Dedifferentiated amniotic fluid mesenchymal stem cell (primary cell): ENCODE measurements at regions not wholly inside any gene's neighbourhood (a gene's known extent, or its start where the extent isn't known, plus 50 kb on each side); places are given as distances from the start of the nearest gene placed in this dataset.

ENCODE experiments used
- DNase-seq: peaks from one replicate; pipeline ENCODE4 v3.0.0-alpha.2; 2016; ENCODE audit errors: extremely low spot score

DNA sequence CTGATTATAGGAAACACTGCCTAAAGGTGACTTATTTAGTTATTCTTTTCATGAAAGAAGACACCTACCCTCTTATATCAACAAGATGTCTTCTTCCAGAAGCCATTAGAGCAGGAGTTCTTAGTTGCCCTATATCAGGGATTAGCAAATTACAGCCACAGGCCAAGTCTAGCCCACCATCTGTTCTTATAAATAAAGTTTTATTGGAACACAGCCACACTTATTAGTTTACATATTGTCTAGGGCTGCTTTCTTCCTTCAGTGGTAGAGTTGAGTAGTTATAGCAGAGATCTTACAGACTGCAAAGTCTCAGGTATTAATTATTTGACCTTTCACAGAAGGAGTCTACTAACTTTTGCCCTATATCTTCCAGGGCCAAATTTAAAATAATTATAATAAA is 157.2 kb upstream of the NOCT start:
- DNase-seq, result no peak

DNA sequence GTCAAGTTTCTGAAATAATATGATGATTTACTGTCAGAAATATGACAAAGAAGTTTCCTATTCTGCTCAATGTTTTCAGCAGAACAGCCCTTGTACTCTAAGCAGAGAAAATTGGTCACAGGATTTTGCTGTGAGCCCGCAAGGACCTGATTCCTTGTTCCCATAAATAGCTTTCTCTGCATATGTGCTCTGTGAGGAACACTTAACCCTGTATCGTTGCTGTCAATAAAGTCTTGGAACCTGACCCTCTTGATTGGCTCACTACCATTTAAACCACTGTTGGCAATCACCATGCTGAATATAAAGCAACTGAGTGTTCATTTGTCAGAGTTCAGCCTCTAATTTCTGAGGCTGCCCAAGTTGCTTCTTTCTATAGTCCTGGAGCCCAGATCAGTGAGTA is 158.2 kb upstream of the NOCT start:
- DNase-seq, result no peak

DNA sequence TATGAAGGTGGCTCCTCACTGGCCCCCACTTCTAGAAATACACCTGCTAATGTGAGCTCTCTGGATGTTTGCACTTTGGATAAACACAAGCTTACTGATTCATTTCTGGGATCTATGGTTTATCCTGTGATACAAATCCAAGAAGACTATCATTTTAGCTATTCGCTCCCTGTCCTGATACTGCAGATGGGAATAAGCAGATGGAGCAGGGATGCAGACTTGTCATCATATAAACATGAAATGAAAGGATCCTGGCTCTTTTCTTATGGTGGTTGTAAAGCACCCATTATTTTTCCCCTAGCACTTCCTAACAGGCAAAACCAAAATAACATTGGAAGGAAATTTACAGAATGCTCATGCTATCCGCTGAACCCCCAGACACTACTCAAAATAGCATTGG is 162.9 kb upstream of the NOCT start:
- DNase-seq, result no peak

DNA sequence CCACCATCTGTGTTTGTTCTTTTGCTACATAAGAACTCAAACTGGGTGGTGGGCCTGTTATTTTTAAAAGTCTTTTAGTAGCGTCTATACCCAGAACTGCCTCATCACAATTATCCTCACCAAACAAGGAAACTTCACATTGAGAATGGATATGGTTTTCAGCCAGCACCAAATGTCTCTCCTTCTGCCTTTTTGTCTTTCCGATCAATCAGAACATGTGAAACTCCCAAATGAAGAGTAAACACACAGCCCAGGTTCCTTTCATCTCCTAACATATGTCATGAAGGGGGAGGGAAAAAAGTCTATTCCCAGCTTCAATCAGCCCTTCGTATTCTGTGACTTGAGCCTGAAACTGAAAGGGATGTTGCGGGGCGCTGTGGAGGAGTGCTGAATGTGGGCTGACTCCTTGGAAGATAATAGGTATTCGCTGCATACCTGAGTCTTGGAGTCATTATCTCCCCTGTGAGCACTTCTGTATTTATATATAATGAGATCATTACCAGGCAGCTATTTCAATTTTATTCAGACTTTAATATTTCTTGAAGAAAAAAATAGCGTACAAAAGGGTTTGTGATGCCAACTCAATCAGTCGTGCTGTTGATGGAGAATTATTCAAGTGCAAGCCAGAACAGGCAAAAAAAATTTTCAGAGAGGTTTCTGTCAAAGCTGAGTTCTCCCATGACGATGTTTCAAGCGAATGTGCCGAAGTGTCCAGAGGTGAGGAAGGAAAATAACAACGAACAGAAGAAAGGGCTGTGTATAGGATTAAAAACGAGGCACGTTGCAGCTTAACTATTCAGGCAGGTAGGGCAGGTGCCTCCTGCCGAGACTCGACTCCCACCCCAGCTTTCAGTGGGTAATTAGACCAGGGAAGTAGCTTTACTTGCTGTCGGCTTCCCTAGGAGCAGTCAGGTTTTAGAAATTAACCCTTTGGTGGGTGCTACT is 163.9 kb upstream of the NOCT start:
- no peak for DNase-seq

DNA sequence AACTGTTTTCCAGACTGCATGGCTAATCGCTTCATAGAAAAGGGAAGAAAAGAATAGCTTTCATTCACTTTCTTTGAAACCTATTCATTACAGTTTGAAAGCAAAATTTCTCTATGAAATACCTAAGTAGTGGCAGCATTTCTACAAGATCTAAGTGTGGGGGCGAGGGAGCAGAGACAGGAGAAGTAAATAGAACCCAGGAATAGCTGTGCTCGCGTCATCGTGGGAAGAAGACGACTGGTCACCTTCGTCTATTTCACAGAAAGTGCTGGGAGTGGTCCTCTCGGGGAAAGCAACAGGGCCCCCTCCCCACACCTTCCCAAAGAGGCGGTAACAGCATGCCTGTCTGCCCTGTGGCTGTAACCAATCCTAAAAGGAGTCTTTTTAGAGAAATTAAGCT is 169.9 kb upstream of the NOCT start:
- DNase-seq, result no peak

DNA sequence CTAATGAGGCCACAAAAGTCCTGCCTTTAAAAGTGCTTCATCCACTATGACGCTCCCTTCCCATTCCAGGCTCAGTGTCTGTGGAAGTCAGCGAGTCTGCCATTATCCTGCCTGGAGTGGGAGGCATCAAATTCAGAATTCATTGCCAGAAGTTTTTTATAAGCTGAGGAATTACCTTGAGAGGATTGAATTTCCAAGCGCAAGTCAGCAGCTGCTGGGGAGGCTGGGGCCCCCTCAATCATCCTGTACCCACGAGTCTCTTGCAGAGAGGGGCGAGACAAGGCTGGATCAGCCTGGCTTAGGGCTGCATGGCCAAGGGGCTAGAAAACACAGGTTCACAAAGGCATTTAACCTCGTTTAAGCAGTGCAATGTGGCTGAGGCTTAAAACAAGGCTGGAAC is 170.5 kb upstream of the NOCT start:
- no peak for DNase-seq

DNA sequence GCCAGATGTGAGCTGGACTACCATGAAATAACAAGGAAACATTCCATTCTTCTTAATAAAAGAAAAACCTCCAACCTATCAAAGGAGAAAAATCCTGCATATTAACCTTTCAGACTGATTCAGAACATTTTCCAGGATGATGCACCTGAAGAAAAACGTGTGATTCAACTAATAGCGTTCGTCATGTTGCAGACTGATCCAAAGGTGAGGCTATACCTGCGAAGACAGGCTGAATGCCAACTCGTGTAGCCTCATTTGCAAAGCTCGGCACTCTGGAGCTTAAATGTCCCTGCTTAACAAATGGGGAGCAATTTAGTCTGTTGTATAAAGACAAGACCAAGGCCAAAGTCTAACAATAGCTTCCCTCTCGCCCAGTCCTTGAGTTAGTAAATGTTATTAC is 172.0 kb upstream of the NOCT start:
- no peak for DNase-seq

DNA sequence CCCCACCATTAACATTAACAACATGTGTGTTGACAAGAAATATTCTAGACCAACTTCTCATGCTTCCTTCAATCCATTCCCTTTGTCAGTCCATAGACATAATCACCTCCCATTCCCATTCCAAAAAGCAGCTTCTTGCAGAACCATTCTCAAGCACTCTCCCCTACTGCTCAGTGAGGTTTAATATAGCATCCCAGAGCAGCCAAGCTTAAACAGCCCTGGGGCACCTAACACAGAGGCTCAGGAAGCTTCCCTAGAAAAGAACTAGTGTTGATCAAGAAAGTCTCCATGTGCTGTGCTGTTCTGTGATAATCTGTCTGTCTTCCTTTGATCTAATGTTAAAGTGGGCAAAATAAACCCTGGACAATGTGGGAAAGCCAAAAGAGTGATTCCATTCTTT is 174.2 kb upstream of the NOCT start:
- no peak for DNase-seq

DNA sequence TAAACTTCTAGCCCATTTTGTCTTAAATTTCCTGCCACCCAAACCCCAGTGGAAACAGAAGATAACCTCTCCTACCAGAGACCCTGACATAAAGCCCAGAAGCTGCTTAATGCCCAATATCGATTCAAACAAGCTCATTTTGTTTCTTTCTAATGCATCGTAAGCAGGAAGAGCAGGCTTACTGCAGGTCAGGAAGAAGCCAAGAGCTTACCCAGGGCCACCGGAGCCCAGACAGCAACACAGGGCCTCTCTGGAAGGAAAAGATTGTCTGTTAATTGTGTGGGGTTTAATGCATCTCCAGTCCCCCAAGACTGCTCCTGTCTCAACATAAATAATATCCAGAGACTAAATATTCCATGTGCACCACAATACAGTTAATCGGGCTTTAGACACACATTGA is 177.3 kb upstream of the NOCT start:
- no peak for DNase-seq

DNA sequence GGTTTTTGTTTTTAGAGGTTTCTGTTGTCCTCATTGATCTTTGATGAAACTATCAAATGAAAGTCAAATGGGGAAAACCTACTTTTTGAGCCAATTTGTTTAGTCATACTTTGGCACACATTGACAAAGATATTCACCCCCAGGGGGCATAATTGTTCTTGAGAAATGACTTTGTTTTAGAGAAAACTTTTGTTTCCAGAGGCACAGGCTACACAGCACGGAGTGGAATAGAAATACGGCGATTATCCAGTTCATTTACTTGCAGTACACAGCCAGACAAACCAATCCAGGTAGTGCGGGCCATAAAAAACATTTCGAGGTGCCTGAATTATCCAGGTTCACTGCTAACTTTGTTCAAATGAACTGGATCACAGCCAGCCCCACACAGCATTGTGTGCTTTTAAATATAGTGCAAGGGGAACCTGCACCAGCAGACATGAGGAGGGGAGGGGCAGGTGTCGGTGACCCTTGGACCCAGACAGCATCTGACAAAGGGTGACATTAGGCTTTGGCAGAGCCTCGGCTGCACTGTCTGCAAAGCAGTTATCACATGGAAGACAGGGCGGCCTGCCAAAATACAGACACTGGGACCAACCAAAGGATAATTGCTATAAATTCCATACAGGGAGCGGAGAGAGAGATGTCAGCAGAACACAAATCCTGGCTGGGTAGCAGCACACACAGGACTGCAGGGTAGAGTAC is 179.6 kb upstream of the NOCT start:
- no peak for DNase-seq

DNA sequence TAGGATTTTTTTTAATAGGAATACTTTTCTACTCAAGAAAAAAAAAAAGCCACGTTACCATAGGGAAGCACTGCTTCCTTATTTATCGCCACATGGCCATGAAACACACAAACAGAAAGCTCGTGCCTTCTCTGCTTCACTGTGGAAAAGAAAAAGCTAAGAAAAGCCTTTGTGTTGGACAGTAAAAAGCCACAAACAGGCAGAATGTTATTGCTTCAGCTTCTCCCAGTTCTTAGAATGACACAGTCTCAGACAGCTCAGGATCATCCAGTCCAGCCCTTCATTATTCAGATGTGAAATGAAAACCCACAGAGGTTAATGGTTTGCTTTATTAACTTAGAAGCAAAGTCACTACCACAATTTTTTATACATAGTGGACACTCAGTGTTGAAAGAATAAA is 181.6 kb upstream of the NOCT start:
- no peak for DNase-seq

DNA sequence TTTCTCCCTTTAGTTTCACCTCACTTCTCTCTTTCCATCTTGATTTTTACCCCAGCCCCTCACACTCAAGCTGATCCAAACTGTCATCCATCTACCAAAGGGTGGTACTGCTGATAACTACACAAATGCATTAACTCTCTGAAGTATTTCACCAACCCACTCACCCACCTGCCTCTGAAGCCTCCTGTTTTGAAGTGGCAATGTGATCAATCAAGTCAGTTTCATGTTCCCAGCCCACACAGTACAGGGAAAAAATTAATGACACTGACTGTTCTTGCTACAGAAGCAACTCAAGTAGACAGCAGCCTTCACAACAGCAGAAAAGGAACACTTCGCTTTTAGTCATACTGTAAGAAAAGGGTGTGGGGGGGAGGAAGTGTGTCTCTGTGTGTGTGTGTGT is 183.0 kb upstream of the NOCT start:
- DNase-seq, result no peak

DNA sequence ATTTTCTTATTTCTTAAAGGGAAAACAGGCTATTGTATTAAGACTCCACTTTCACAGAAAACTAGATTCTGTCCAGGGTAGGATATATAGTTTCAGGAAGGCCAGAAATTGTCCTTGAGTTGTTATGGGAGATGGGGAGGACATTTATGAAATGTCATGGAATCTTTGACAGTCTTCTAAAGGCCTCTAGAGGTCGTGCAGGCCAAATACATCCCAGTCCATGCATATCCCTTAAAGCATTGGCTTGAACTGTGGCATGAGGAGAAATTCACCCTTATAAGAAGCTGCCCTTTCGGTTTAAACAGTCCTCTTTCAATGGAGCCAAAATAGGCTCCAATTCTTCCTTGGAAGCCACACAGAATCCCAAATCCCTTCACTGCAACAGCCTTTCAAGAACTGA is 183.6 kb upstream of the NOCT start:
- no peak for DNase-seq

DNA sequence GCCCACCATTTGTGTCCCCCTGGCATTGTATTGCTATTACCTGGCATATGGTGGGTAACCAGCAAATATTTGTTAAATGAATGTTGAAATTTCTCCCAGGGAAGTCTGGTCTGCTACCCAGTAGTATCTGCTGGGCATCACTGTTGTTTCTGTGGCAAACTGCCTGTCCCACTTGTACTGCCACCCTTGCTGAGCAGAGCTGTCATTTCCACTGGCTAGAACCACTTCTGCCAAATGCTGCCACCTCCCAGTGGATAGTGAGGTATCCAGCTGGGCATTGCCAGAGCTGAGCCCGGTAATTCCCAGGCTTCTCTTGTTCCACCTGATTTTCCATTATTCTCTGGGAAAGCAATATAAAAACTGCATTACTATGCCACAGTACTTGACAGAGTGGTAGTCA is 186.7 kb upstream of the NOCT start:
- no peak for DNase-seq

DNA sequence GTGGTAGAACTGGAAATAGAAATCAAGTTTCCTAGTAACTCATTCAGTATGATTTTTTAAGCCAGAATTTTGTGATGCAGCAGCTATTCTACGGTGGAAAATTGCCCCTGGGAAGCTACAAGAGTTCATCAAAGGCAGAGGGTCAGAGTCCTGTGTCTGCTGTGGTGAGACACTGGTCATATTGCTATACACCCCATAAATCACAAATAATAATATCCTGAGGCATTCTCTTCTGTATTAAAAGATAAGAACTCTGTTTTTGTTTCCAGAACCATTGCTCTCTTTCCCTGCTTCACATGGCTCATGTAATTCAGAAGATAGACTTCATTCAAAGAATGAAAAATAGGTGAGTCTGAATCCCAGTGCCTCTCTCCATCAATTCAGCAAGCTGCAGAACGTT is 188.8 kb upstream of the NOCT start:
- DNase-seq, result no peak

DNA sequence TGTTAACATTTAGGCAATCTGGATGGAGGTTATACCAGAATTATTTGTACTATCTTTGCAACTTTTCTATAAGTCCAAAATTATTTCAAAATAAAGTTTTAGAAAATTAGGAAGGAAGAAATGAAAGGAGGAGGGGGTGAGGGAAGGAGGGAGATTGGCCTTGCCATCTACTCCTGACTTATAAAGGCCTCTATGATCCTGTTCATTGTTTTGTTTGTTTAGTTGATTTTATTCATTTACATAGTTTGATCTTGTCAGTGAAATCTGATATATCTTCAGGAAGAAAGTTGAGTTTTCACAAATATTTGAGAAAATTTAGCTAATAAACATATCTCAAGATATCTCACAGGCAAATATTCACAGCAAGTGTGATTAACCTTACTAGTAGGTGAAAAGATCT is 189.3 kb upstream of the NOCT start:
- no peak for DNase-seq

DNA sequence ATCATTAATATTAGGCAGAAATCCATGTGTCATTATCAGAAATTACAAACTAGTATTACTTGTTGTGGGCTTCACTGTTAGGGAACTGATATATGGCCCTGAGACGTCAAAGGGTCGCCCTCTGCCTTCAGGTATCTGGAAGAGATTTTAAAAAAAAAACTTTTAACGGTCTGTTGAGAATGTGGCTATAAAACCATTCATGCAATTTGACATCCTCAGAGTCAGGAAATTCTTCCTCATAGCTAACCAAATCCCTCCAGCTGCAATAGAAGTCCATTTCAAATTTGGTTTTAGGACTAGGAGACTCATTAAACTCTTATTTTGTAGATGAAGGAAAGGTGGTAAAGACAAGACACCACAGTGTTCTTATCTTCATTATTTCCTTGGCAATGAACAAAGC is 194.2 kb upstream of the NOCT start:
- no peak for DNase-seq

DNA sequence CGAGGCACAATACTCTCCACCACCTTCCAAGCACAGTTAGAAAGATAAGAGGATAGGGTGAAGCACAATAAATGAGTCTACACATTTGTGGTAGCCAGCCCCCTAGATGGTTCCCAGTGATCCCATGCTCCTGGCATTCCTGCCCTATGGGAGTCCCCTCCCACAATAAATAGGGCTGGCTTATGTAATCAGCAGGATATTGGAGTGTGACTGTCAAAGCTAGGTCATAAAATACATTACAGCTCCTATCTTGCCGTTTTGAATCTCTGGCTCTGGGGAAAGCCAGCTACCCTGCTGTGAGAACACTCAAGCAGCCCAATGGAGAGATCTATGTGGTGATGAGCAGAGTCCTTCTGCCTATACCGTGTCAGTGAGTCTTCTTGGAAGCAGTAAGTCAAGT is 198.7 kb upstream of the NOCT start:
- DNase-seq, result no peak

DNA sequence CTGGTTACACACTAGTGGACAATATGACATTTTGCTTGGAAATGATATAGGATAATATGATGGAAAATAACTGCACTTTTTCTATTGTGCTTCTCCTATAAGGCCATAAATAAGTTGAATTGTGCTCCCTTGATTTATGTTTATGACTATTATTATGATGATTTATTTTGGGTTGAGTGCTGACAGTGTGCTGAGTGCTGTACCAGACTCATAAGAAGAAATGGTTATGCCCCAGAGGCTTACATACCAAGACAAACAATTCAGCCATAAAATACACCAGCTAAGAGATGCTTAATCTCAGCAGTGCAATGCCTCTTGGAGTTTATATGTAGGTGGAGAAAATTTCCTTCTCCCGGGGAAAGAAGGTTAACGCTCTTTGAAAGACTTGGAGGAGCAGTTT is 199.8 kb upstream of the NOCT start:
- DNase-seq, result no peak

DNA sequence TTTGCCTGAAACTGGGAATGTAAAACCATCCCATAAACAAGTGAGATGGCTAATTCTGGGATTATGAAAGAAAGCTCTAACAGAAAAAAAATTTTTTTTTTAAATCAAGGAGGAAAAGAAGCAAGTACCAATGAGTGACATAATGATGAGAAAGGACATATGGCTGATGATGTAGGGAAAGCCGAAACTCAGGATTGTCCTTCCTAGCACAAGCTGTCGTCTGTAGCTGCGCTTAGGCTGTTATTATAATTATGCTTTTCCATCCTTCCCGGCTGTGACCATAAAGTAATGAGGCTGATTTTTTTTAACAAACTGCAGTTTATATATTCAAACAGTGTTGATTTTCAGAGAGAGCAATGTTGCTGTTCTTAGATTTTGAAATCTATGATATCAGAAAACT is 209.8 kb upstream of the NOCT start:
- DNase-seq, result no peak

DNA sequence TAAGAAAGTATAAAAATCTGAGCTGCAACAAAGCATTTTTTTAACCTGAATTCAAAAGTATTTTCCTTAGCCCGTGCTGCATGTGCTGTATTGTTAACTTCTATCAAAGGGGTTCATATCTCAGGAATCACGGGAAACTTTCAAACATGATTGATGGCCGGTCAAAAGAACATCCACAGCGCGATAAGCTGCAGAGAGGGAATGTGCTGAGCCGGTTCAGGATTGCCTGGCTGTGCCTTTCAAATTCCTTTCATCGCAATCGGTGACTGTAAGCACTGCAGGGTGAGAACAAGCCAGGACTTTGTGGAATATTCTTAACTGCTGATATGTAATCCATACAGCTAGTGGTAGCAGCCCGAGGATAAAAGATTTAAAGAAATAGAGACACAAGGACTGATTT is 210.9 kb upstream of the NOCT start:
- DNase-seq, result no peak

DNA sequence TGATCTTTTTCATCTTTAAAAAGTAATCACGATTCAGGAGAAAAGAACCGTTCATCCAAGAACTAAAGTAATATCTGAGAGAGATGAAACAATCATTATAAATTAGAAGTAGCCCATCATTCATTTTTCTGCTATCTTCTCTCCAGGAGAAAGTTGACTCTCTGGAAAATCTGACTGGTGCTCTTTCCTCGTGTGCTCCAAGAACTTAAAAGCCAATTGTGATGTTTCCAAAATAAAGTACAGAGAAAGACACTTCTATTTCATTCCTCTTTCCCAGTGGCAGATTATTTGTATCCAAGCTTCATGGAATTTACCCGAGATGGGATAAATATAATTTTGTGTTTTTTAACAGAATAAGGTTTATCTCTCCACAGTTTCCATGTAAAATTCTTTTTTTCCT is 212.5 kb upstream of the NOCT start:
- DNase-seq, result no peak

DNA sequence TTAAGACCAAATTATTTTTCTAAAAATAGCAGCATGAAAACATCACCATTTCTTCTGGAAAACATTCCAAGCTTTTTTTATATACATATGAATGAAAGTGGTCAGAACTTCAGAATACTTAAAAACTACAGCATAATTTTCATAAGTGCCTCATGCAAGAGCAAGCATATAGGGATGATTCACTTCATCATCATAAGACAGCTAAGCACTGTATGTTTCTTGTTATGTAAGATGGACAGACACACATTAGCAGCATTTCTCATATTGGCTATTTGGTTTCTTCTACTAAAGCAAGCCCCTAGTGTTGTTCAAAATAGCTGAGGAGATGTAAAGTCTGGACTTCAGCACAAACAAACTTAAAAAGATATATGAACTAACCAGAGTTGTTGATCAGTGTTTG is 213.1 kb upstream of the NOCT start:
- DNase-seq, result no peak

DNA sequence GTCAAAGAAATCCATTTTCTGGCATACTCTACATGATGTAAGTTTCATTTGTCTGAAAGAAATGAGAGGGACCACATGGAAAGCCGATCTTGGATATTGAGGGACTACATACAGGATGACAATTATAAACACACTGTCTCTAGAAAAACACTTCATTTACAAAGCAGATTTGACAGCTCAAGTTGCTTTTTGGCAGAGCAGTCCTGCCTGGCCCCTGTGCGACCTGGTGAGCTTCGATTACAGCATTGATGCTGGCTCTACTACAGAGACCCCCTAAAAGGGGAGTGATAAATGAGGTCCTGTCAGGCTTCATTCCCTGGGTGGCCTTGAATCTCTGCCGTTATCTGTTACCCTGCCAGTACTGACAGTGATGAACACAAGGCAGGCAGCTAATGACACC is 215.2 kb upstream of the NOCT start:
- no peak for DNase-seq
